WTC11 (cell line): ENCODE measurements at regions not wholly inside any gene's neighbourhood (a gene's known extent, or its start where the extent isn't known, plus 50 kb on each side); places are given as distances from the start of the nearest gene placed in this dataset.

Experiments
- ATAC-seq: fragments of 200-7000 bp; cut with Tn5 transposase; 2 replicates; pipeline ENCODE4 v1.10.0; 2021; ENCODE audit warnings: mild to moderate bottlenecking, moderate library complexity
- CTCF ChIA-PET: fragments of 300-600 bp; sonication (Branson Sonifier 250); formaldehyde crosslinking; loops from one replicate; lab custom pipeline; 2021; ENCODE audit warnings: antibody characterized with exemption; lab: Charles Lee
- POLR2A ChIA-PET: fragments of 350-600 bp; sonication (Branson Sonifier 250); formaldehyde crosslinking; loops from one replicate; lab custom pipeline; 2021; ENCODE audit warnings: antibody characterized with exemption; lab: Charles Lee
- DNase-seq: peaks from one replicate; pipeline ENCODE4 v3.0.0; 2021; ENCODE audit warnings: low spot score
- H3K27ac Mint-ChIP-seq: 2 replicates; pipeline ENCODE4 v1.8.0; 2021; ENCODE audit warnings: mixed read lengths
- H3K27me3 Mint-ChIP-seq: 2 replicates; pipeline ENCODE4 v1.8.0; 2021; ENCODE audit warnings: low read depth, mild to moderate bottlenecking, moderate library complexity, mixed read lengths
- H3K36me3 Mint-ChIP-seq: 2 replicates; pipeline ENCODE4 v1.8.0; 2021; ENCODE audit warnings: mixed read lengths
- H3K4me1 Mint-ChIP-seq: 2 replicates; pipeline ENCODE4 v1.8.0; 2022; ENCODE audit warnings: mixed read lengths
- H3K4me3 Mint-ChIP-seq: 2 replicates; pipeline ENCODE4 v1.8.0; 2021; ENCODE audit warnings: mild to moderate bottlenecking, moderate library complexity, mixed read lengths
- H3K9me3 Mint-ChIP-seq: 2 replicates; pipeline ENCODE4 v1.8.0; 2021; ENCODE audit warnings: mixed read lengths
- AFF4 ChIP-seq: sonication (generic); formaldehyde crosslinking; IDR thresholded peaks from 2 replicates; pipeline ENCODE4 v1.8.1; 2023; ENCODE audit warnings: mild to moderate bottlenecking, missing genetic modification reagents, borderline replicate concordance
- ATF1 ChIP-seq: sonication (generic); formaldehyde crosslinking; IDR thresholded peaks from 2 replicates; pipeline ENCODE4 v1.8.1; 2023; ENCODE audit warnings: mild to moderate bottlenecking, moderate library complexity, missing genetic modification reagents
- FOXK1 ChIP-seq: sonication (generic); formaldehyde crosslinking; IDR thresholded peaks from 2 replicates; pipeline ENCODE4 v1.8.0; 2022; ENCODE audit warnings: mild to moderate bottlenecking, moderate library complexity, missing genetic modification reagents
- HMGA2 ChIP-seq: fragments of 250-450 bp; sonication (Bioruptor Pico); IDR thresholded peaks from 2 replicates; pipeline ENCODE4 v1.4.0; 2021; ENCODE audit warnings: mild to moderate bottlenecking, moderate library complexity
- KAT7 ChIP-seq: sonication (generic); formaldehyde crosslinking; IDR thresholded peaks from 2 replicates; pipeline ENCODE4 v1.8.1; 2023; ENCODE audit warnings: missing genetic modification reagents, mild to moderate bottlenecking, borderline replicate concordance
- MAX ChIP-seq: sonication (generic); formaldehyde crosslinking; IDR thresholded peaks from 2 replicates; pipeline ENCODE4 v1.8.0; 2022; ENCODE audit warnings: mild to moderate bottlenecking, missing genetic modification reagents
- NFATC4 ChIP-seq: fragments of 250-450 bp; sonication (Bioruptor Pico); IDR thresholded peaks from 2 replicates; pipeline ENCODE4 v1.9.0; 2021; ENCODE audit warnings: mild to moderate bottlenecking
- NR3C1 ChIP-seq: sonication (generic); formaldehyde crosslinking; conservative IDR thresholded peaks from 2 replicates; pipeline ENCODE4 v1.8.1; 2023; ENCODE audit warnings: low read depth, mild to moderate bottlenecking, missing genetic modification reagents
- RORB ChIP-seq: fragments of 250-450 bp; sonication (Bioruptor Pico); IDR thresholded peaks from 2 replicates; pipeline ENCODE4 v1.9.0; 2021; ENCODE audit warnings: mild to moderate bottlenecking
- TEAD4 ChIP-seq: sonication (generic); formaldehyde crosslinking; IDR thresholded peaks from 2 replicates; pipeline ENCODE4 v1.8.0; 2022; ENCODE audit warnings: mild to moderate bottlenecking, missing genetic modification reagents
- ZNF121 ChIP-seq: sonication (generic); formaldehyde crosslinking; IDR thresholded peaks from 2 replicates; pipeline ENCODE4 v1.8.0; 2023; ENCODE audit warnings: missing genetic modification reagents
- ZNF396 ChIP-seq: fragments of 250-450 bp; sonication (Bioruptor Pico); IDR thresholded peaks from 2 replicates; pipeline ENCODE4 v1.8.0; 2021; ENCODE audit warnings: mild to moderate bottlenecking, moderate library complexity, borderline replicate concordance
- TF ChIP-seq, protein P1 (sequence below): sonication (generic); formaldehyde crosslinking; IDR thresholded peaks from 2 replicates; pipeline ENCODE4 v1.8.1; 2022; ENCODE audit warnings: mild to moderate bottlenecking, missing genetic modification reagents, moderate library complexity, borderline replicate concordance
- TF ChIP-seq, protein P2 (sequence below): sonication (generic); formaldehyde crosslinking; IDR thresholded peaks from 2 replicates; pipeline ENCODE4 v1.8.1; 2023; ENCODE audit warnings: mild to moderate bottlenecking, missing genetic modification reagents
- TF ChIP-seq, protein P3 (sequence below): sonication (generic); formaldehyde crosslinking; IDR thresholded peaks from 2 replicates; pipeline ENCODE4 v1.8.1; 2023; ENCODE audit warnings: mild to moderate bottlenecking, missing genetic modification reagents, moderate library complexity
- TF ChIP-seq, protein P4 (sequence below): fragments of 250-450 bp; sonication (Bioruptor Pico); IDR thresholded peaks from 2 replicates; pipeline ENCODE4 v1.9.0; 2021; ENCODE audit warnings: moderate library complexity, mild to moderate bottlenecking, inconsistent platforms, borderline replicate concordance
- TF ChIP-seq, protein P5 (sequence below): sonication (generic); formaldehyde crosslinking; IDR thresholded peaks from 2 replicates; pipeline ENCODE4 v1.8.0; 2022; ENCODE audit warnings: mild to moderate bottlenecking, missing genetic modification reagents
- TF ChIP-seq, protein P6 (sequence below): sonication (generic); formaldehyde crosslinking; IDR thresholded peaks from 2 replicates; pipeline ENCODE4 v1.8.1; 2022; ENCODE audit warnings: low read depth, mild to moderate bottlenecking, moderate library complexity, missing genetic modification reagents, borderline replicate concordance
- TF ChIP-seq, protein P7 (sequence below): sonication (generic); formaldehyde crosslinking; conservative IDR thresholded peaks from 2 replicates; pipeline ENCODE4 v1.8.1; 2022; ENCODE audit warnings: mild to moderate bottlenecking, missing genetic modification reagents
- TF ChIP-seq, protein P8 (sequence below): fragments of 250-450 bp; sonication (Bioruptor Pico); IDR thresholded peaks from 2 replicates; pipeline ENCODE4 v1.9.0; 2021; ENCODE audit warnings: mild to moderate bottlenecking

DNA sequence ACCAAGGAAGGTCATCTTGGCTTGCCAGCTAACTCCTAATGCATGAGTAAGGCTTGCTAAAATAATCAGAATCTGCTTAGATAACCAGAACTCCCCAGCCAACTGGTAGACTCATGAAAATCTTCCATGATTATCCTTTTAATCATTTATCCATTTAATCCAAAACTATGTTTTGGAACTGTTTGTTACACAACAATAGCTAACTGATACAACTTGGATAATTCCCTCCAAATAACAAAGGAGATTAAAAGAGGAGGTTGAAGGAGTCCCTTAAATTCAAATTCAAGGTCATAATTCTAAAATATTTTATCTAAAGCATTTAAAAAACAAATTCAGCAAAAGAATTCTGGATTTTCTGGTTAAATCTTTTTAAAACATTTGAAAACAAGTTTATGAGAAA is 222.1 kb downstream of the DEPDC1B start:
- H3K9me3 Mint-ChIP-seq, result peaks cover 18% of the 10 kb centered on the region
- DNase-seq (no peak), ATAC-seq (no peak)
- H3K4me3 Mint-ChIP-seq, result no peak overlapping the region
- H3K4me1 Mint-ChIP-seq, result peaks cover 21% of the 10 kb centered on the region
- no peak overlapping the region for H3K27ac Mint-ChIP-seq
- TF ChIP-seq ZNF396 (CRISPR knock-in tag) (no peak), AFF4 (CRISPR knock-in tag) (no peak), KAT7 (CRISPR knock-in tag) (no peak), FOXK1 (CRISPR knock-in tag) (no peak), NFATC4 (no peak)
- TF ChIP-seq, protein P1, sequence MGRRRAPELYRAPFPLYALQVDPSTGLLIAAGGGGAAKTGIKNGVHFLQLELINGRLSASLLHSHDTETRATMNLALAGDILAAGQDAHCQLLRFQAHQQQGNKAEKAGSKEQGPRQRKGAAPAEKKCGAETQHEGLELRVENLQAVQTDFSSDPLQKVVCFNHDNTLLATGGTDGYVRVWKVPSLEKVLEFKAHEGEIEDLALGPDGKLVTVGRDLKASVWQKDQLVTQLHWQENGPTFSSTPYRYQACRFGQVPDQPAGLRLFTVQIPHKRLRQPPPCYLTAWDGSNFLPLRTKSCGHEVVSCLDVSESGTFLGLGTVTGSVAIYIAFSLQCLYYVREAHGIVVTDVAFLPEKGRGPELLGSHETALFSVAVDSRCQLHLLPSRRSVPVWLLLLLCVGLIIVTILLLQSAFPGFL (CRISPR knock-in tag), result no peak
- TF ChIP-seq, protein P2, sequence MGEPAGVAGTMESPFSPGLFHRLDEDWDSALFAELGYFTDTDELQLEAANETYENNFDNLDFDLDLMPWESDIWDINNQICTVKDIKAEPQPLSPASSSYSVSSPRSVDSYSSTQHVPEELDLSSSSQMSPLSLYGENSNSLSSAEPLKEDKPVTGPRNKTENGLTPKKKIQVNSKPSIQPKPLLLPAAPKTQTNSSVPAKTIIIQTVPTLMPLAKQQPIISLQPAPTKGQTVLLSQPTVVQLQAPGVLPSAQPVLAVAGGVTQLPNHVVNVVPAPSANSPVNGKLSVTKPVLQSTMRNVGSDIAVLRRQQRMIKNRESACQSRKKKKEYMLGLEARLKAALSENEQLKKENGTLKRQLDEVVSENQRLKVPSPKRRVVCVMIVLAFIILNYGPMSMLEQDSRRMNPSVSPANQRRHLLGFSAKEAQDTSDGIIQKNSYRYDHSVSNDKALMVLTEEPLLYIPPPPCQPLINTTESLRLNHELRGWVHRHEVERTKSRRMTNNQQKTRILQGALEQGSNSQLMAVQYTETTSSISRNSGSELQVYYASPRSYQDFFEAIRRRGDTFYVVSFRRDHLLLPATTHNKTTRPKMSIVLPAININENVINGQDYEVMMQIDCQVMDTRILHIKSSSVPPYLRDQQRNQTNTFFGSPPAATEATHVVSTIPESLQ (CRISPR knock-in tag), result no peak
- TF ChIP-seq, protein P3, sequence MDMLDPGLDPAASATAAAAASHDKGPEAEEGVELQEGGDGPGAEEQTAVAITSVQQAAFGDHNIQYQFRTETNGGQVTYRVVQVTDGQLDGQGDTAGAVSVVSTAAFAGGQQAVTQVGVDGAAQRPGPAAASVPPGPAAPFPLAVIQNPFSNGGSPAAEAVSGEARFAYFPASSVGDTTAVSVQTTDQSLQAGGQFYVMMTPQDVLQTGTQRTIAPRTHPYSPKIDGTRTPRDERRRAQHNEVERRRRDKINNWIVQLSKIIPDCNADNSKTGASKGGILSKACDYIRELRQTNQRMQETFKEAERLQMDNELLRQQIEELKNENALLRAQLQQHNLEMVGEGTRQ (CRISPR knock-in tag), result no peak
- ChIA-PET POLR2A (no interaction called here), CTCF (no interaction called here)
- peaks cover 10% of the 10 kb centered on the region for H3K36me3 Mint-ChIP-seq
- no peaks in the 10 kb centered on the region for H3K27me3 Mint-ChIP-seq

GRCh38 chr5:60473654-60474053 is 226.3 kb downstream of the DEPDC1B start:
- no peak overlapping the region for H3K27ac Mint-ChIP-seq
- CTCF ChIA-PET, result no interaction called here
- no peak for ATAC-seq
- no peak for DNase-seq
- H3K4me1 Mint-ChIP-seq, result peaks cover 9% of the 10 kb centered on the region
- H3K9me3 Mint-ChIP-seq, result peaks cover 30% of the 10 kb centered on the region
- POLR2A ChIA-PET, result no interaction called here
- no peak overlapping the region for H3K4me3 Mint-ChIP-seq
- peaks cover 10% of the 10 kb centered on the region for H3K36me3 Mint-ChIP-seq
- no peaks in the 10 kb centered on the region for H3K27me3 Mint-ChIP-seq
- no peak for TF ChIP-seq RORB (CRISPR knock-in tag)
- TF ChIP-seq HMGA2 (CRISPR knock-in tag), result no peak
- no peak for TF ChIP-seq ATF1 (CRISPR knock-in tag)
- TF ChIP-seq, protein P1 (CRISPR knock-in tag), result no peak
- TF ChIP-seq MAX (CRISPR knock-in tag), result no peak
- no peak for TF ChIP-seq KAT7 (CRISPR knock-in tag)
- TF ChIP-seq ZNF121 (CRISPR knock-in tag), result no peak
- TF ChIP-seq TEAD4 (CRISPR knock-in tag), result no peak
- no peak for TF ChIP-seq NR3C1 (CRISPR knock-in tag)
- TF ChIP-seq, protein P4, sequence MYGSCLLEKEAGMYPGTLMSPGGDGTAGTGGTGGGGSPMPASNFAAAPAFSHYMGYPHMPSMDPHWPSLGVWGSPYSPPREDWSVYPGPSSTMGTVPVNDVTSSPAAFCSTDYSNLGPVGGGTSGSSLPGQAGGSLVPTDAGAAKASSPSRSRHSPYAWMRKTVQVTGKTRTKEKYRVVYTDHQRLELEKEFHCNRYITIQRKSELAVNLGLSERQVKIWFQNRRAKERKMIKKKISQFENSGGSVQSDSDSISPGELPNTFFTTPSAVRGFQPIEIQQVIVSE (CRISPR knock-in tag), result no peak
- TF ChIP-seq, protein P5, sequence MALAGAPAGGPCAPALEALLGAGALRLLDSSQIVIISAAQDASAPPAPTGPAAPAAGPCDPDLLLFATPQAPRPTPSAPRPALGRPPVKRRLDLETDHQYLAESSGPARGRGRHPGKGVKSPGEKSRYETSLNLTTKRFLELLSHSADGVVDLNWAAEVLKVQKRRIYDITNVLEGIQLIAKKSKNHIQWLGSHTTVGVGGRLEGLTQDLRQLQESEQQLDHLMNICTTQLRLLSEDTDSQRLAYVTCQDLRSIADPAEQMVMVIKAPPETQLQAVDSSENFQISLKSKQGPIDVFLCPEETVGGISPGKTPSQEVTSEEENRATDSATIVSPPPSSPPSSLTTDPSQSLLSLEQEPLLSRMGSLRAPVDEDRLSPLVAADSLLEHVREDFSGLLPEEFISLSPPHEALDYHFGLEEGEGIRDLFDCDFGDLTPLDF, result no peak
- TF ChIP-seq, protein P6, sequence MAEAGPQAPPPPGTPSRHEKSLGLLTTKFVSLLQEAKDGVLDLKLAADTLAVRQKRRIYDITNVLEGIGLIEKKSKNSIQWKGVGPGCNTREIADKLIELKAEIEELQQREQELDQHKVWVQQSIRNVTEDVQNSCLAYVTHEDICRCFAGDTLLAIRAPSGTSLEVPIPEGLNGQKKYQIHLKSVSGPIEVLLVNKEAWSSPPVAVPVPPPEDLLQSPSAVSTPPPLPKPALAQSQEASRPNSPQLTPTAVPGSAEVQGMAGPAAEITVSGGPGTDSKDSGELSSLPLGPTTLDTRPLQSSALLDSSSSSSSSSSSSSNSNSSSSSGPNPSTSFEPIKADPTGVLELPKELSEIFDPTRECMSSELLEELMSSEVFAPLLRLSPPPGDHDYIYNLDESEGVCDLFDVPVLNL (CRISPR knock-in tag), result no peak
- TF ChIP-seq, protein P7, sequence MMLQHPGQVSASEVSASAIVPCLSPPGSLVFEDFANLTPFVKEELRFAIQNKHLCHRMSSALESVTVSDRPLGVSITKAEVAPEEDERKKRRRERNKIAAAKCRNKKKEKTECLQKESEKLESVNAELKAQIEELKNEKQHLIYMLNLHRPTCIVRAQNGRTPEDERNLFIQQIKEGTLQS (CRISPR knock-in tag), result no peak
- TF ChIP-seq, protein P8, sequence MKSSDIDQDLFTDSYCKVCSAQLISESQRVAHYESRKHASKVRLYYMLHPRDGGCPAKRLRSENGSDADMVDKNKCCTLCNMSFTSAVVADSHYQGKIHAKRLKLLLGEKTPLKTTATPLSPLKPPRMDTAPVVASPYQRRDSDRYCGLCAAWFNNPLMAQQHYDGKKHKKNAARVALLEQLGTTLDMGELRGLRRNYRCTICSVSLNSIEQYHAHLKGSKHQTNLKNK (CRISPR knock-in tag), result no peak
